ENCODE measurements at regions not wholly inside any gene's neighbourhood (a gene's known extent, or its start where the extent isn't known, plus 50 kb on each side); places are given as distances from the start of the nearest gene placed in this dataset.

DNA sequence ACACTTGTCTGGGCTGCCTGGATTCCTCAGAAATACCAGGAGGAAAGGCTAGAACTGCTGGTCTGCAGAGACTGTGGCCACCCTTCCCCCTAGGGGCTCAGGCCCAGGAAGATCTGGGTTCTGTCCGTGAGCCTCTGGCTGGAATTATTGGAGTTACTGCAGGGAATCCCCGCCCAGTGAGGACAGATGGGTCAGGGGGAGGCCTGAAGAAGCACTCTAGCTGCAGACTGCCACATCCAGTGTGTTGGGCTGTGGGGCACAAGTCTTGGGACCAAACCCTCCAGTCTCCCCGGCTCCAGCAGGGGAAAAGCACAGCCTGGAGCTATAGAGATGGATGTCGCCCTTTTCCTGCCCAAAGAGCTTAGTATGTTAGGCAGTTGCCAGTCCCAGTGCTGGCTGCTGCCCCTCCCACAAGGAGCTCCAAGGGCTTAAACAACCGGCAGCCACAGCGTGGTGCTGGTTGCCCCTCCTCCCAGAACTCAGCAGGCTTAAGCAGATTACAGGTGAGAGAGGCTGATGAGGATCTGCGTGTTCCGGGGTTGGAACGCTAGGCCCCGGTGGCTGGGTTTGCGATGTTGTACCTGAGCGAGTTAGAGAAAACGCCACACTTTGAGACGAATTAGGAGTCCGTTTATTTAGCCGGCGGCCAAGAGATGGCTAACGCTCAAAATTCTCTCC lies 255.5 kb upstream of the LRRC7 start:
- H3K9ac ChIP-seq (ENCODE audit: low read length), result no peak overlapping the region
- no peaks in the 10 kb centered on the region for H4K20me1 ChIP-seq (ENCODE audit: insufficient read depth, low read length)
- H3F3A ChIP-seq (ENCODE audit: insufficient read depth, low read length), result no peaks in the 10 kb centered on the region
- no peaks in the 10 kb centered on the region for H3K9me3 ChIP-seq (ENCODE audit: low read length)
- no peaks in the 10 kb centered on the region for H3K4me1 ChIP-seq (ENCODE audit: insufficient read depth, low read length, severe bottlenecking)
- H3K27me3 ChIP-seq (ENCODE audit: insufficient read depth, low read length), result no peaks in the 10 kb centered on the region
- H3K36me3 ChIP-seq (ENCODE audit: insufficient read depth, low read length), result no peaks in the 10 kb centered on the region
- no peak overlapping the region for H2AFZ ChIP-seq (ENCODE audit: low read length)
- no peaks in the 10 kb centered on the region for H3K79me2 ChIP-seq (ENCODE audit: insufficient read depth, low read length)
- no peaks in the 10 kb centered on the region for H3K9me2 ChIP-seq (ENCODE audit: low read depth, low read length)
- H3K27ac ChIP-seq (ENCODE audit: low read depth, low read length, poor library complexity, severe bottlenecking), result no peak overlapping the region
- no peak overlapping the region for H3K4me2 ChIP-seq (ENCODE audit: low read length)
- H3K4me3 ChIP-seq (ENCODE audit: low read depth, low read length, poor library complexity, severe bottlenecking), result no peak overlapping the region
- TF ChIP-seq EZH2 (IDR thresholded peaks at IDR 0.05; ENCODE audit: borderline replicate concordance, low read length), result no peak
- TF ChIP-seq, protein P1, sequence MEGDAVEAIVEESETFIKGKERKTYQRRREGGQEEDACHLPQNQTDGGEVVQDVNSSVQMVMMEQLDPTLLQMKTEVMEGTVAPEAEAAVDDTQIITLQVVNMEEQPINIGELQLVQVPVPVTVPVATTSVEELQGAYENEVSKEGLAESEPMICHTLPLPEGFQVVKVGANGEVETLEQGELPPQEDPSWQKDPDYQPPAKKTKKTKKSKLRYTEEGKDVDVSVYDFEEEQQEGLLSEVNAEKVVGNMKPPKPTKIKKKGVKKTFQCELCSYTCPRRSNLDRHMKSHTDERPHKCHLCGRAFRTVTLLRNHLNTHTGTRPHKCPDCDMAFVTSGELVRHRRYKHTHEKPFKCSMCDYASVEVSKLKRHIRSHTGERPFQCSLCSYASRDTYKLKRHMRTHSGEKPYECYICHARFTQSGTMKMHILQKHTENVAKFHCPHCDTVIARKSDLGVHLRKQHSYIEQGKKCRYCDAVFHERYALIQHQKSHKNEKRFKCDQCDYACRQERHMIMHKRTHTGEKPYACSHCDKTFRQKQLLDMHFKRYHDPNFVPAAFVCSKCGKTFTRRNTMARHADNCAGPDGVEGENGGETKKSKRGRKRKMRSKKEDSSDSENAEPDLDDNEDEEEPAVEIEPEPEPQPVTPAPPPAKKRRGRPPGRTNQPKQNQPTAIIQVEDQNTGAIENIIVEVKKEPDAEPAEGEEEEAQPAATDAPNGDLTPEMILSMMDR (IDR thresholded peaks at IDR 0.05; ENCODE audit: low read length), result no peak

DNA sequence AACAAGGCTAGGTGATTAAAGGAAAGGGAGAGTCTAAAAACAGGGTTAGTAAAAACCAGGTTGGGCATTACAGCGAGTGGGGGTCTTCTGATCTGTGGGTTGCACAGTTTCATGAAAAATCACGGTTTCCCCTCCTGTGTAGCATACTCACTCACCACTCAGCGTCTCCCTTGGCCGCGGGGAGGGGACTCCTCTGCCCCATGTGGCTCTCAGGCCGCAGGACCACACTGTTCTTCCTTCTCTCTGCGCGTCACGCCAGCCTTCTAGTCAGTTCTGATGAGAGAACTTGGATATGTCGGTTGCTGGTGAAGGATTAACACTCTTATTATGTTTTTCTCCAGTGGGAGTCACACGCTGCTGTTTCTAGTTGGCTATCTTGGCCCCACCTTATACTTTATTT lies 254.6 kb upstream of the LRRC7 start:
- Histone ChIP-seq H3K9me2 (ENCODE audit: low read depth, low read length) (no peaks in the 10 kb centered on the region), H3K27me3 (ENCODE audit: insufficient read depth, low read length) (no peaks in the 10 kb centered on the region), H3K9me3 (ENCODE audit: low read length) (no peaks in the 10 kb centered on the region), H3K4me3 (ENCODE audit: low read depth, low read length, poor library complexity, severe bottlenecking) (no peak overlapping the region), H4K20me1 (ENCODE audit: insufficient read depth, low read length) (no peaks in the 10 kb centered on the region), H3K27ac (ENCODE audit: low read depth, low read length, poor library complexity, severe bottlenecking) (no peak overlapping the region), H3K36me3 (ENCODE audit: insufficient read depth, low read length) (no peaks in the 10 kb centered on the region), H2AFZ (ENCODE audit: low read length) (no peak overlapping the region), H3K4me1 (ENCODE audit: insufficient read depth, low read length, severe bottlenecking) (no peaks in the 10 kb centered on the region), H3F3A (ENCODE audit: insufficient read depth, low read length) (no peaks in the 10 kb centered on the region), H3K79me2 (ENCODE audit: insufficient read depth, low read length) (no peaks in the 10 kb centered on the region), H3K9ac (ENCODE audit: low read length) (no peak overlapping the region), H3K4me2 (ENCODE audit: low read length) (no peak overlapping the region)
- TF ChIP-seq, protein P1 (IDR thresholded peaks at IDR 0.05; ENCODE audit: low read length), result no peak
- TF ChIP-seq EZH2 (IDR thresholded peaks at IDR 0.05; ENCODE audit: borderline replicate concordance, low read length), result no peak

- H3K4me1 ChIP-seq (ENCODE audit: insufficient read depth, low read length, severe bottlenecking), result no peaks in the 10 kb centered on the region
- TF ChIP-seq, protein P1 (IDR thresholded peaks at IDR 0.05; ENCODE audit: low read length), result no peak
- no peak for TF ChIP-seq EZH2 (IDR thresholded peaks at IDR 0.05; ENCODE audit: borderline replicate concordance, low read length)
- H3K27ac ChIP-seq (ENCODE audit: low read depth, low read length, poor library complexity, severe bottlenecking), result no peak overlapping the region
- no peak overlapping the region for H2AFZ ChIP-seq (ENCODE audit: low read length)
- H3K79me2 ChIP-seq (ENCODE audit: insufficient read depth, low read length), result no peaks in the 10 kb centered on the region
- H3K4me2 ChIP-seq (ENCODE audit: low read length), result no peak overlapping the region
- H3K36me3 ChIP-seq (ENCODE audit: insufficient read depth, low read length), result no peaks in the 10 kb centered on the region
- no peaks in the 10 kb centered on the region for H3F3A ChIP-seq (ENCODE audit: insufficient read depth, low read length)
- no peaks in the 10 kb centered on the region for H3K9me2 ChIP-seq (ENCODE audit: low read depth, low read length)
- no peak overlapping the region for H3K4me3 ChIP-seq (ENCODE audit: low read depth, low read length, poor library complexity, severe bottlenecking)
- H4K20me1 ChIP-seq (ENCODE audit: insufficient read depth, low read length), result no peaks in the 10 kb centered on the region
- H3K9ac ChIP-seq (ENCODE audit: low read length), result no peak overlapping the region
- no peaks in the 10 kb centered on the region for H3K27me3 ChIP-seq (ENCODE audit: insufficient read depth, low read length)
- no peaks in the 10 kb centered on the region for H3K9me3 ChIP-seq (ENCODE audit: low read length)
Measured at GRCh38 chr1:69315416-69315815, 252.3 kb upstream of the LRRC7 start.
